ENCODE measurements at regions not wholly inside any gene's neighbourhood (a gene's known extent, or its start where the extent isn't known, plus 50 kb on each side); places are given as distances from the start of the nearest gene placed in this dataset.

GRCh38 chr5:164449460-164449859 lies 944.0 kb downstream of the MAT2B start:
- H3K4me1 Mint-ChIP-seq = peaks cover 7% of the 10 kb centered on the region
- CTCF ChIA-PET = no interaction called here
- no peak overlapping the region for H3K27ac Mint-ChIP-seq
- no peaks in the 10 kb centered on the region for H3K36me3 Mint-ChIP-seq
- no peak for TF ChIP-seq MXD4 (CRISPR knock-in tag; IDR thresholded peaks at IDR 0.05; ENCODE audit: borderline replicate concordance)
- no peak for TF ChIP-seq ATF3 (CRISPR knock-in tag; conservative IDR thresholded peaks at IDR 0.05)
- TF ChIP-seq ELF4 (CRISPR knock-in tag; IDR thresholded peaks at IDR 0.05; ENCODE audit: low read depth) = no peak
- no peak for TF ChIP-seq JUN (CRISPR knock-in tag; IDR thresholded peaks at IDR 0.05)
- TF ChIP-seq ZSCAN18 (CRISPR knock-in tag; IDR thresholded peaks at IDR 0.05) = no peak
- TF ChIP-seq, protein P1, sequence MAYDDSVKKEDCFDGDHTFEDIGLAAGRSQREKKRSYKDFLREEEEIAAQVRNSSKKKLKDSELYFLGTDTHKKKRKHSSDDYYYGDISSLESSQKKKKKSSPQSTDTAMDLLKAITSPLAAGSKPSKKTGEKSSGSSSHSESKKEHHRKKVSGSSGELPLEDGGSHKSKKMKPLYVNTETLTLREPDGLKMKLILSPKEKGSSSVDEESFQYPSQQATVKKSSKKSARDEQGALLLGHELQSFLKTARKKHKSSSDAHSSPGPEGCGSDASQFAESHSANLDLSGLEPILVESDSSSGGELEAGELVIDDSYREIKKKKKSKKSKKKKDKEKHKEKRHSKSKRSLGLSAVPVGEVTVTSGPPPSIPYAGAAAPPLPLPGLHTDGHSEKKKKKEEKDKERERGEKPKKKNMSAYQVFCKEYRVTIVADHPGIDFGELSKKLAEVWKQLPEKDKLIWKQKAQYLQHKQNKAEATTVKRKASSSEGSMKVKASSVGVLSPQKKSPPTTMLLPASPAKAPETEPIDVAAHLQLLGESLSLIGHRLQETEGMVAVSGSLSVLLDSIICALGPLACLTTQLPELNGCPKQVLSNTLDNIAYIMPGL (CRISPR knock-in tag; IDR thresholded peaks at IDR 0.05) = no peak
- TF ChIP-seq ZBTB21 (CRISPR knock-in tag; IDR thresholded peaks at IDR 0.05; ENCODE audit: borderline replicate concordance) = no peak
- no peak for TF ChIP-seq EMX1 (CRISPR knock-in tag; IDR thresholded peaks at IDR 0.05)
- no peak for TF ChIP-seq SP1 (CRISPR knock-in tag; conservative IDR thresholded peaks at IDR 0.05)
- no peak for TF ChIP-seq GABPB1 (CRISPR knock-in tag; IDR thresholded peaks at IDR 0.05)
- POLR2A ChIA-PET = no interaction called here
- ATAC-seq (no peak), DNase-seq (ENCODE audit: low spot score) (no peak)
- no peaks in the 10 kb centered on the region for H3K27me3 Mint-ChIP-seq (ENCODE audit: low read depth)
- no peak overlapping the region for H3K4me3 Mint-ChIP-seq
- peaks cover 9% of the 10 kb centered on the region for H3K9me3 Mint-ChIP-seq

GRCh38 chr5:164466033-164466432 lies 960.6 kb downstream of the MAT2B start:
- H3K9me3 Mint-ChIP-seq = no peaks in the 10 kb centered on the region
- H3K27ac Mint-ChIP-seq = no peak overlapping the region
- no peak overlapping the region for H3K4me3 Mint-ChIP-seq
- ATAC-seq (no peak), DNase-seq (ENCODE audit: low spot score) (no peak)
- POLR2A ChIA-PET = no interaction called here
- TF ChIP-seq NR1H2 (CRISPR knock-in tag; IDR thresholded peaks at IDR 0.05) (no peak), NFATC4 (CRISPR knock-in tag; IDR thresholded peaks at IDR 0.05) (no peak), MXD4 (CRISPR knock-in tag; IDR thresholded peaks at IDR 0.05; ENCODE audit: borderline replicate concordance) (no peak), NR2C2 (CRISPR knock-in tag; IDR thresholded peaks at IDR 0.05) (no peak), CREM (CRISPR knock-in tag; IDR thresholded peaks at IDR 0.05) (no peak), ZNF263 (CRISPR knock-in tag; IDR thresholded peaks at IDR 0.05; ENCODE audit: low read depth) (no peak), AR (CRISPR knock-in tag; IDR thresholded peaks at IDR 0.05) (no peak), ELF4 (CRISPR knock-in tag; IDR thresholded peaks at IDR 0.05; ENCODE audit: low read depth) (no peak)
- TF ChIP-seq, protein P2, sequence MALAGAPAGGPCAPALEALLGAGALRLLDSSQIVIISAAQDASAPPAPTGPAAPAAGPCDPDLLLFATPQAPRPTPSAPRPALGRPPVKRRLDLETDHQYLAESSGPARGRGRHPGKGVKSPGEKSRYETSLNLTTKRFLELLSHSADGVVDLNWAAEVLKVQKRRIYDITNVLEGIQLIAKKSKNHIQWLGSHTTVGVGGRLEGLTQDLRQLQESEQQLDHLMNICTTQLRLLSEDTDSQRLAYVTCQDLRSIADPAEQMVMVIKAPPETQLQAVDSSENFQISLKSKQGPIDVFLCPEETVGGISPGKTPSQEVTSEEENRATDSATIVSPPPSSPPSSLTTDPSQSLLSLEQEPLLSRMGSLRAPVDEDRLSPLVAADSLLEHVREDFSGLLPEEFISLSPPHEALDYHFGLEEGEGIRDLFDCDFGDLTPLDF (CRISPR knock-in tag; IDR thresholded peaks at IDR 0.05) = no peak
- TF ChIP-seq, protein P3, sequence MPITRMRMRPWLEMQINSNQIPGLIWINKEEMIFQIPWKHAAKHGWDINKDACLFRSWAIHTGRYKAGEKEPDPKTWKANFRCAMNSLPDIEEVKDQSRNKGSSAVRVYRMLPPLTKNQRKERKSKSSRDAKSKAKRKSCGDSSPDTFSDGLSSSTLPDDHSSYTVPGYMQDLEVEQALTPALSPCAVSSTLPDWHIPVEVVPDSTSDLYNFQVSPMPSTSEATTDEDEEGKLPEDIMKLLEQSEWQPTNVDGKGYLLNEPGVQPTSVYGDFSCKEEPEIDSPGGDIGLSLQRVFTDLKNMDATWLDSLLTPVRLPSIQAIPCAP (CRISPR knock-in tag; IDR thresholded peaks at IDR 0.05) = no peak
- CTCF ChIA-PET = interaction anchor here (1.0 kb wide), 1 partner anchor 9 kb away, joined by 3 read pairs; no protein-coding TSS in a partner anchor
- H3K27me3 Mint-ChIP-seq (ENCODE audit: low read depth) = no peaks in the 10 kb centered on the region
- H3K4me1 Mint-ChIP-seq = no peaks in the 10 kb centered on the region
- no peaks in the 10 kb centered on the region for H3K36me3 Mint-ChIP-seq
